ENCODE measurements at regions not wholly inside any gene's neighbourhood (a gene's known extent, or its start where the extent isn't known, plus 50 kb on each side); places are given as distances from the start of the nearest gene placed in this dataset.

DNA sequence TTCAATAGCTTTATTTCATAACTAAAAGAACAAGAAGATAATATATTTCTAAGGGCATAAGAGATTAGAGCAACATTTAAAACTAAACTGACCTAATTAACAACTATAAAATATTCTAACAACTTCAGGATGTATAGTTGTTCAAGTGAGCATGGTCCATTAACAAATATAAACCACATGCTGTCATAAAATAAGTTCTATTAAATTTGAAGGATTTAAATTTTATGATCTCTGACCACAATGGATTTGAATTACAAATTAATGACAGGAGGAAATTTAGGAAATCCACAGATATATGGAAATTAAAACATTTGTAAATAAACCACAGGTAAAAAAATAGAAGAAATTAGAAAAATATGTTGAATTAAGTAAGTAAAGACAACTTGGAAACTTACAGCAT, 196.5 kb upstream of the PCDH20 start:
- no peaks in the 10 kb centered on the region for H3K4me1 ChIP-seq (ENCODE audit: insufficient read depth, low read length, poor library complexity, severe bottlenecking)
- no peaks in the 10 kb centered on the region for H3F3A ChIP-seq (ENCODE audit: low read depth)
- no peaks in the 10 kb centered on the region for H3K27me3 ChIP-seq (ENCODE audit: insufficient read depth, low read length, poor library complexity, severe bottlenecking)
- no peak overlapping the region for H3K9ac ChIP-seq (ENCODE audit: low read depth, low read length, poor library complexity, severe bottlenecking)
- no peaks in the 10 kb centered on the region for H3K9me3 ChIP-seq (ENCODE audit: insufficient read depth, low read depth, low read length)
- H3K4me3 ChIP-seq (ENCODE audit: low read length, poor library complexity, severe bottlenecking): no peak overlapping the region
- H3K36me3 ChIP-seq (ENCODE audit: insufficient read depth, low read length): no peaks in the 10 kb centered on the region
- H2AFZ ChIP-seq (ENCODE audit: low read length): no peak overlapping the region
- no peak for TF ChIP-seq EZH2phosphoT487 (IDR thresholded peaks at IDR 0.05; ENCODE audit: borderline replicate concordance)
- TF ChIP-seq, protein P1, sequence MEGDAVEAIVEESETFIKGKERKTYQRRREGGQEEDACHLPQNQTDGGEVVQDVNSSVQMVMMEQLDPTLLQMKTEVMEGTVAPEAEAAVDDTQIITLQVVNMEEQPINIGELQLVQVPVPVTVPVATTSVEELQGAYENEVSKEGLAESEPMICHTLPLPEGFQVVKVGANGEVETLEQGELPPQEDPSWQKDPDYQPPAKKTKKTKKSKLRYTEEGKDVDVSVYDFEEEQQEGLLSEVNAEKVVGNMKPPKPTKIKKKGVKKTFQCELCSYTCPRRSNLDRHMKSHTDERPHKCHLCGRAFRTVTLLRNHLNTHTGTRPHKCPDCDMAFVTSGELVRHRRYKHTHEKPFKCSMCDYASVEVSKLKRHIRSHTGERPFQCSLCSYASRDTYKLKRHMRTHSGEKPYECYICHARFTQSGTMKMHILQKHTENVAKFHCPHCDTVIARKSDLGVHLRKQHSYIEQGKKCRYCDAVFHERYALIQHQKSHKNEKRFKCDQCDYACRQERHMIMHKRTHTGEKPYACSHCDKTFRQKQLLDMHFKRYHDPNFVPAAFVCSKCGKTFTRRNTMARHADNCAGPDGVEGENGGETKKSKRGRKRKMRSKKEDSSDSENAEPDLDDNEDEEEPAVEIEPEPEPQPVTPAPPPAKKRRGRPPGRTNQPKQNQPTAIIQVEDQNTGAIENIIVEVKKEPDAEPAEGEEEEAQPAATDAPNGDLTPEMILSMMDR (conservative IDR thresholded peaks at IDR 0.05; ENCODE audit: low read length): no peak
- H3K4me2 ChIP-seq (ENCODE audit: low read depth, low read length, poor library complexity, severe bottlenecking): no peak overlapping the region
- no peaks in the 10 kb centered on the region for H3K9me2 ChIP-seq (replicated peaks; ENCODE audit: low read depth, low read length)
- no peaks in the 10 kb centered on the region for H3K79me2 ChIP-seq (ENCODE audit: insufficient read depth, low read length)
- H4K20me1 ChIP-seq (ENCODE audit: insufficient read depth, low read length, poor library complexity, severe bottlenecking): no peaks in the 10 kb centered on the region

DNA sequence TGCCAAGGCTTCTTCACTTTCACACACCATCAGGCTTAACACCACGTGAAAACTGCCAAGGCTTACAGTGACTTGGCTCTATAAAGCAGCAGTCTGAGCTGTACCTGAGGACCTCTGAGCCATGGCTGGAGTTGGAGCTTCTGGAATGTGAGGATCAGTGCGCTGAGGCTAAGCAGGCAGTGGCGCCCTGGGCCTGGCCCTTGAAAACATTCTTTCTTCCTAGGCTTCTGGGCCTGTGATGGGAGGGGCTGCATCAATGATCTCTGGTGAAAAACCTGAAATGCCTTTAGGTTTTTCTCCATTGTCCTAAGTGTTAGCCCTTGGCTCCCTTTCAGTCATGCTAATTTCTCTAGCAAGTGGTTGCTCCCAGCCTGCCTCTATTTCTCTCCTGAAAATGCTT, 192.5 kb upstream of the PCDH20 start:
- Histone ChIP-seq H3K36me3 (ENCODE audit: insufficient read depth, low read length) (no peaks in the 10 kb centered on the region), H3K4me1 (ENCODE audit: insufficient read depth, low read length, poor library complexity, severe bottlenecking) (no peaks in the 10 kb centered on the region), H3K4me2 (ENCODE audit: low read depth, low read length, poor library complexity, severe bottlenecking) (no peak overlapping the region), H3K4me3 (ENCODE audit: low read length, poor library complexity, severe bottlenecking) (no peak overlapping the region), H4K20me1 (ENCODE audit: insufficient read depth, low read length, poor library complexity, severe bottlenecking) (no peaks in the 10 kb centered on the region), H3K9me2 (replicated peaks; ENCODE audit: low read depth, low read length) (no peaks in the 10 kb centered on the region), H3K79me2 (ENCODE audit: insufficient read depth, low read length) (no peaks in the 10 kb centered on the region), H3F3A (ENCODE audit: low read depth) (no peaks in the 10 kb centered on the region), H2AFZ (ENCODE audit: low read length) (no peak overlapping the region), H3K27me3 (ENCODE audit: insufficient read depth, low read length, poor library complexity, severe bottlenecking) (no peaks in the 10 kb centered on the region), H3K9ac (ENCODE audit: low read depth, low read length, poor library complexity, severe bottlenecking) (no peak overlapping the region), H3K9me3 (ENCODE audit: insufficient read depth, low read depth, low read length) (no peaks in the 10 kb centered on the region)
- no peak for TF ChIP-seq EZH2phosphoT487 (IDR thresholded peaks at IDR 0.05; ENCODE audit: borderline replicate concordance)
- TF ChIP-seq, protein P1 (conservative IDR thresholded peaks at IDR 0.05; ENCODE audit: low read length): no peak

GRCh38 chr13:61600360-61601033, 184.8 kb upstream of the PCDH20 start:
- H3F3A ChIP-seq (ENCODE audit: low read depth): no peaks in the 10 kb centered on the region

More at GRCh38 chr13:61600360-61601033, 184.8 kb upstream of the PCDH20 start:
- H3K9me2 ChIP-seq (replicated peaks; ENCODE audit: low read depth, low read length): no peaks in the 10 kb centered on the region
- H3K4me1 ChIP-seq (ENCODE audit: insufficient read depth, low read length, poor library complexity, severe bottlenecking): no peaks in the 10 kb centered on the region
- H3K36me3 ChIP-seq (ENCODE audit: insufficient read depth, low read length): no peaks in the 10 kb centered on the region
- H3K9me3 ChIP-seq (ENCODE audit: insufficient read depth, low read depth, low read length): no peaks in the 10 kb centered on the region
- no peaks in the 10 kb centered on the region for H3K27me3 ChIP-seq (ENCODE audit: insufficient read depth, low read length, poor library complexity, severe bottlenecking)
- H3K4me3 ChIP-seq (ENCODE audit: low read length, poor library complexity, severe bottlenecking): no peak overlapping the region
- H2AFZ ChIP-seq (ENCODE audit: low read length): no peak overlapping the region; the same call in 1 of the 2 replicates
- TF ChIP-seq, protein P1 (conservative IDR thresholded peaks at IDR 0.05; ENCODE audit: low read length): no peak
- TF ChIP-seq EZH2phosphoT487 (IDR thresholded peaks at IDR 0.05; ENCODE audit: borderline replicate concordance): no peak
- H4K20me1 ChIP-seq (ENCODE audit: insufficient read depth, low read length, poor library complexity, severe bottlenecking): no peaks in the 10 kb centered on the region
- no peak overlapping the region for H3K9ac ChIP-seq (ENCODE audit: low read depth, low read length, poor library complexity, severe bottlenecking)
- H3K79me2 ChIP-seq (ENCODE audit: insufficient read depth, low read length): no peaks in the 10 kb centered on the region
- no peak overlapping the region for H3K4me2 ChIP-seq (ENCODE audit: low read depth, low read length, poor library complexity, severe bottlenecking)

Data from Loucy (cell line).